Neutrophil (primary cell): ENCODE measurements at regions not wholly inside any gene's neighbourhood (a gene's known extent, or its start where the extent isn't known, plus 50 kb on each side); places are given as distances from the start of the nearest gene placed in this dataset.

Experiments used
- H3K27ac ChIP-seq: fragments of 200-600 bp; sonication (generic); 2 replicates; pipeline ENCODE4 v1.5.1; 2016; ENCODE audit warnings: mild to moderate bottlenecking, moderate library complexity
- H3K27me3 ChIP-seq: fragments of 200-600 bp; sonication (generic); 2 replicates; pipeline ENCODE4 v1.6.0; 2016; ENCODE audit warnings: mild to moderate bottlenecking
- H3K36me3 ChIP-seq: fragments of 200-600 bp; sonication (generic); 2 replicates; pipeline ENCODE4 v1.5.1; 2017
- H3K4me1 ChIP-seq, 2 experiments: fragments of 200-600 bp in 1 of 2; sonication (generic) in 1 of 2; 1 replicate in 1 of 2; 2 replicates in 1 of 2; pipeline versions ENCODE4 v1.5.1 to v1.6.1; 2013 to 2016; ENCODE audit warnings: low read depth in 1 of 2, low read length in 1 of 2, mild to moderate bottlenecking in 1 of 2, moderate library complexity in 1 of 2; ENCODE audit not compliant: control insufficient read depth in 1 of 2, insufficient read depth in 1 of 2
- H3K4me3 ChIP-seq, 2 experiments: fragments of 200-600 bp in 1 of 2; sonication (generic) in 1 of 2; 1 replicate in 1 of 2; 2 replicates in 1 of 2; pipeline ENCODE4 v1.5.1; 2013 to 2016; ENCODE audit warnings: low read depth in 1 of 2, low read length in 1 of 2, mild to moderate bottlenecking in 1 of 2, moderate library complexity in 1 of 2
- H3K9me3 ChIP-seq: fragments of 200-600 bp; sonication (generic); 2 replicates; pipeline ENCODE4 v1.5.1; 2016
- TF ChIP-seq, protein P1 (sequence below): fragments of 200-600 bp; sonication (generic); IDR thresholded peaks from 2 replicates; pipeline ENCODE4 v1.5.1; 2016; ENCODE audit warnings: antibody characterized with exemption

DNA sequence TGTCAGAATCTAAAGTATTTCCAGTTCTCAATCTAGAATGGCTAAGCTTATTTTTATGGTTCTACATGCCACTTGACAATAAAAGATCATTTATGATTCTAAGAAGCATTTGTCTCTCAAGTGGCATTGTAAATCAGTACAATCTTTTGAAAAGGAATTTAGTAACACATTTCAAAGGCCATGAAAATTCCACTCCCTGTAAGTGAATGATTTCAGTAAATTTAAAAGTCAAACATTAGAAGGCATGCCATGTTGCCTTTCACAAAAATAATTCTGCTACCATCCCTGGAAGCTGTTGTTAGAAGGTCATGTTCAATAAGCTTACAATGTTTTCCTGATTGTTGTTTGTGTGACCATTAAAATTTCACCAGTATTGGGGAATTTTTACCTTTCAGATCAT lies 142.9 kb downstream of the RPIA start:
- Histone ChIP-seq H3K27me3 (no peaks in the 10 kb centered on the region), H3K36me3 (no peaks in the 10 kb centered on the region), H3K4me3 (no peak overlapping the region), H3K4me1 (no peaks in the 10 kb centered on the region), H3K27ac (no peak overlapping the region), H3K9me3 (no peaks in the 10 kb centered on the region)
- TF ChIP-seq, protein P1, sequence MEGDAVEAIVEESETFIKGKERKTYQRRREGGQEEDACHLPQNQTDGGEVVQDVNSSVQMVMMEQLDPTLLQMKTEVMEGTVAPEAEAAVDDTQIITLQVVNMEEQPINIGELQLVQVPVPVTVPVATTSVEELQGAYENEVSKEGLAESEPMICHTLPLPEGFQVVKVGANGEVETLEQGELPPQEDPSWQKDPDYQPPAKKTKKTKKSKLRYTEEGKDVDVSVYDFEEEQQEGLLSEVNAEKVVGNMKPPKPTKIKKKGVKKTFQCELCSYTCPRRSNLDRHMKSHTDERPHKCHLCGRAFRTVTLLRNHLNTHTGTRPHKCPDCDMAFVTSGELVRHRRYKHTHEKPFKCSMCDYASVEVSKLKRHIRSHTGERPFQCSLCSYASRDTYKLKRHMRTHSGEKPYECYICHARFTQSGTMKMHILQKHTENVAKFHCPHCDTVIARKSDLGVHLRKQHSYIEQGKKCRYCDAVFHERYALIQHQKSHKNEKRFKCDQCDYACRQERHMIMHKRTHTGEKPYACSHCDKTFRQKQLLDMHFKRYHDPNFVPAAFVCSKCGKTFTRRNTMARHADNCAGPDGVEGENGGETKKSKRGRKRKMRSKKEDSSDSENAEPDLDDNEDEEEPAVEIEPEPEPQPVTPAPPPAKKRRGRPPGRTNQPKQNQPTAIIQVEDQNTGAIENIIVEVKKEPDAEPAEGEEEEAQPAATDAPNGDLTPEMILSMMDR, result no peak

- Histone ChIP-seq H3K36me3 (no peaks in the 10 kb centered on the region), H3K9me3 (no peaks in the 10 kb centered on the region), H3K4me3 (no peak overlapping the region), H3K27me3 (no peaks in the 10 kb centered on the region), H3K4me1 (no peaks in the 10 kb centered on the region), H3K27ac (no peak overlapping the region)
- TF ChIP-seq, protein P1, result no peak
These were observed 143.4 kb downstream of the RPIA start for GRCh38 chr2:88834866-88835265.

- TF ChIP-seq, protein P1, result no peak
- Histone ChIP-seq H3K36me3 (no peaks in the 10 kb centered on the region), H3K9me3 (no peaks in the 10 kb centered on the region), H3K27me3 (no peaks in the 10 kb centered on the region), H3K27ac (no peak overlapping the region), H3K4me1 (no peaks in the 10 kb centered on the region), H3K4me3 (no peak overlapping the region)
These were observed 144.3 kb downstream of the RPIA start for GRCh38 chr2:88835726-88836125.

- no peak overlapping the region for H3K27ac ChIP-seq
- no peaks in the 10 kb centered on the region for H3K9me3 ChIP-seq
- TF ChIP-seq, protein P1, result no peak
- no peaks in the 10 kb centered on the region for H3K27me3 ChIP-seq
- no peak overlapping the region for H3K4me3 ChIP-seq
- H3K4me1 ChIP-seq, result no peaks in the 10 kb centered on the region
- no peaks in the 10 kb centered on the region for H3K36me3 ChIP-seq
These were observed 144.9 kb downstream of the RPIA start for GRCh38 chr2:88836351-88836750.

DNA sequence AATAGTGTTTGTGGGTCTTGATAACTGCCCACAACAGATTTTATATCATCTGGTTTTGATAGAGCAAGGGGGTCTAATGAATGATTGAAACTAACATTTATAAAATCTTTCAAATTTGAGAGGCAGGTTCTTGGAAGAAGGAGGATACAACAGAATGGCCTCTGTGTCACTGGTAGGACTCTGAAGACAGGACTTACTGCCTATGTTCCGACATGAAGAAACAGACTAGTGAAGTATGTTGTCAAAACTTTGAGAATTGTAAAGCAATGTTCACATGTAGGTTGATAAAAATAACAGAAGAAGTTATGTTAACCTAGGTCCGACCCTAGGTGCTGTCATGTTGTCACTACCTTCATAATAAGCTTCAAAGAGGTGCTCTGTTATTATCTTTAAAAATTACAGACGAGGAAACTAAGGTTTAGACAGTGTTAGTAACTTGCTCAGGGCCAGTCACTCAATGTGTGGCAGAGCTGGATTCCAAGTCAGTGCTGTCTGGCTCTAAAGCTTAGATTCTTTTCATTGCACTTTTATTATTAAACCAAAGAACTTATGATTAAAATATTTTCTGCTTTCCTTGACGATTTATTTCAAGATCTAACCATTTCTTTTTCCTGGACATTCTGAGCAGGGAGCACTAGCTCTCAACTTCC lies 146.2 kb downstream of the RPIA start:
- Histone ChIP-seq H3K4me1 (no peaks in the 10 kb centered on the region), H3K9me3 (no peaks in the 10 kb centered on the region), H3K4me3 (no peak overlapping the region), H3K36me3 (no peaks in the 10 kb centered on the region), H3K27me3 (no peaks in the 10 kb centered on the region), H3K27ac (no peak overlapping the region)
- TF ChIP-seq, protein P1, result no peak
